Vagina (tissue), 2 donors: ENCODE measurements at regions not wholly inside any gene's neighbourhood (a gene's known extent, or its start where the extent isn't known, plus 50 kb on each side); places are given as distances from the start of the nearest gene placed in this dataset.

Source experiments
- CTCF ChIP-seq, 3 experiments: fragments of 450-650 bp in 2 of 3; fragments of 200-600 bp in 1 of 3; sonication (generic) in 1 of 3; IDR thresholded peaks; one replicate each; pipeline ENCODE4 v1.5.1; 2017 to 2019; ENCODE audit warnings: antibody characterized with exemption in 3 of 3, mild to moderate bottlenecking in 2 of 3, moderate library complexity in 2 of 3
- POLR2AphosphoS5 ChIP-seq, 2 donors: sonication (generic); formaldehyde crosslinking; IDR thresholded peaks; one replicate each; pipeline ENCODE4 v1.9.0; 2017; ENCODE audit warnings: antibody characterized with exemption in 2 of 2, mild to moderate bottlenecking in 2 of 2, low read depth in 1 of 2; ENCODE audit not compliant: insufficient read depth in 1 of 2

GRCh38 chr6:156376091-156376490 is 401.1 kb upstream of the ARID1B start:
- no peak for TF ChIP-seq CTCF (IDR thresholded peaks at IDR 0.05)
- TF ChIP-seq POLR2AphosphoS5 (IDR thresholded peaks at IDR 0.05; ENCODE audit: insufficient read depth in 1 of 2, low read depth in 1 of 2) = no peak
